ENCODE measurements at regions not wholly inside any gene's neighbourhood (a gene's known extent, or its start where the extent isn't known, plus 50 kb on each side); places are given as distances from the start of the nearest gene placed in this dataset.

DNA sequence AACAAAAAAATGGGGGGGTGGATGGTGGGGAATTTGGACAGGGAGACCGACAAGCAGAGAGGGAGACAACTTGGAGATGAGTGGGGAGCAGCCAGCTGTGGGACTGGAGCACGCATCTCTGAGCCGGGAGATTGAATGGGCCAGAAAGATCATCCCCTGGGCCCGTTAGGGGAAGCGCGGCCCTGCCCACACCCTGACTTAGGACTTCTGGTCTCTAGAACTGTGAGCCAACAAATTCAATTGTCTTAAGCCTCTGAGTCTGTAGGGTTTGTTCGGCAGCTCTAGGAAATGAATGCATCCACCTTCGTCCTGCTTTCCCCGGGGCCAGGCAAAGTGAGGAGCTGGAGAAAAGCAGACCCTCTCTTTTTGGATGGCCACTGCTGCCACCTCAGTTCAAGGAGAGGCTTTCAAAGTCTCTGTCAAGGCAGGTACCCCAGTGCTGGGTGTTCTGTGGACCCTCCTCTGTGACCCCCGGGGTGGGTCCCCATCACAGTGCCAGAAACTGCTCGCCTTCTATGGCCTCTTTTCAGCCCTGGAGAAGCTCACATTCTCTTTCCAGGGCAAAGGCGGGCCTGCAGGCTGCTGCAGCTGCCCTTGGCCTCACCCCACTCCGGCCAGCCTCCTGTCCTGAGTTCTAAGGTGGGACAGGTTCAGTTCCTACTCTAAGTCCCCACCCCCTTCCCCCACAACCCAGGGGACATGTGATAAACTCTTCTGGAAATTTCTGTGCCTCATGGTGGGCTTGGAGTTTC lies 423.2 kb downstream of the RPS24 start:
- no peak overlapping the region for H3K4me3 ChIP-seq (ENCODE audit: low read depth, low read length)
- TF ChIP-seq, protein P1, sequence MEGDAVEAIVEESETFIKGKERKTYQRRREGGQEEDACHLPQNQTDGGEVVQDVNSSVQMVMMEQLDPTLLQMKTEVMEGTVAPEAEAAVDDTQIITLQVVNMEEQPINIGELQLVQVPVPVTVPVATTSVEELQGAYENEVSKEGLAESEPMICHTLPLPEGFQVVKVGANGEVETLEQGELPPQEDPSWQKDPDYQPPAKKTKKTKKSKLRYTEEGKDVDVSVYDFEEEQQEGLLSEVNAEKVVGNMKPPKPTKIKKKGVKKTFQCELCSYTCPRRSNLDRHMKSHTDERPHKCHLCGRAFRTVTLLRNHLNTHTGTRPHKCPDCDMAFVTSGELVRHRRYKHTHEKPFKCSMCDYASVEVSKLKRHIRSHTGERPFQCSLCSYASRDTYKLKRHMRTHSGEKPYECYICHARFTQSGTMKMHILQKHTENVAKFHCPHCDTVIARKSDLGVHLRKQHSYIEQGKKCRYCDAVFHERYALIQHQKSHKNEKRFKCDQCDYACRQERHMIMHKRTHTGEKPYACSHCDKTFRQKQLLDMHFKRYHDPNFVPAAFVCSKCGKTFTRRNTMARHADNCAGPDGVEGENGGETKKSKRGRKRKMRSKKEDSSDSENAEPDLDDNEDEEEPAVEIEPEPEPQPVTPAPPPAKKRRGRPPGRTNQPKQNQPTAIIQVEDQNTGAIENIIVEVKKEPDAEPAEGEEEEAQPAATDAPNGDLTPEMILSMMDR (IDR thresholded peaks at IDR 0.05; ENCODE audit: low read depth, low read length): no peak

DNA sequence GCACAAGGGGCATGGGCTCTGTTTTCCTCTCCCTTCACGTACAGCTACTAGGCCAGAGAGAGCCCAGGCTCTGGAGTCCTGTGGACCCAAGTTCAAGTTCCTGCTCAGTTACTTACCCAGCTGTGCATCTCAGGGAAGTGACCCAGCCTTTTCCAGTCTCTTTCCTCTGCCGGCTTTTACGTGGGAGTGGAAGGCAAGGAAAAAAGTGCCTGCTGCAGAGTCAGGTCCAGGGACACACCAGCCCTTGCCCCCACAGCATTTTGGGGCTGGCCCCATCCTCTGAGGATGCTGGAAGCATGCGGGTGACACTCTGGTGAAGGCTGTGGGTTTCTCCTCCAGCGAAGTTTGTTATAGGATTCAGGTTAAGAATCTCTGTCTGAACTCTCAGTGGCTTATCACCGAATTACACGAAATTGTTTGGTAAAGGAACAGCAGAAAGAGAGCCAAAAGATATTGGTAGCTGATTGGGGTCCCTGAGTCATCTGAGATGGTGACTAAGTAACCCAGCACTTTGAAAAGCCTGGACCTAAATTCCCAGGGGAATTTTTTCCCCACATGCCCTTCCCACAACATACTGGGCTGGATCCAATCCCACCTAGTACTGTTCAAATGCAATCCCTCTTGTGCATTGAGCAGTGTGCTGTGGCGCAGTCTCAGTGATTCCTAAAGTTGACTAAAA lies 424.3 kb downstream of the RPS24 start:
- TF ChIP-seq, protein P1 (IDR thresholded peaks at IDR 0.05; ENCODE audit: low read depth, low read length): no peak
- H3K4me3 ChIP-seq (ENCODE audit: low read depth, low read length): no peak overlapping the region

DNA sequence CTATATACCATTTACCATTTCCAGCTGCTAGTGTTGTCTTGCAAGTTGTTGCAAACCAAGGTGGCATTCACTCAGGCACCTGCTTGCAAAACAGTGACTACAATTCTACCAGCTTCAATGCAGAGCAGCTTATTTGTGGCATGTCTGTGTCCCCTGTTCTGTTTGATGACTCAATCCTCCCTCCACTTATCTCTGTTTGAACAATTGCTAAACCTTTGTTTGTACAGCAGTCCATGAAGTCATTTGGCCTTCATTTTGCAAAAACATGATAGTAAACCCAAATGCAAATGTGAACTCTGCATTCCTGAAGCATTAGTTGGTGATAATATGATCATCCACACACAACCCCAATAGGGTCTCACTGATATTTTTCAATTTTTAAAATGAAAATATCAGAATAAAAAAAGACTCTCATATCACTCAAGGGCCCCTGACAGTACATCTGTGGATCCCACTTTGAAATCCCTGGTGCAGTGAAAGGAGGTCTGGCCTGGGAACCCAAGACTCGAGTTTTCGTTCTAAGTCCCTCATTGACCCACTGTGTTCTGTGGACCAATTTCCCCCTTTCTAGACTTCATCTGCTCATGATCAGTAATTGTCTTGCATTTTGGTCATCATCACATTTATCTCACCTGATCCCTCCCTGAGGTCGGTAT lies 425.4 kb downstream of the RPS24 start:
- no peak overlapping the region for H3K4me3 ChIP-seq (ENCODE audit: low read depth, low read length)
- TF ChIP-seq, protein P1 (IDR thresholded peaks at IDR 0.05; ENCODE audit: low read depth, low read length): no peak

DNA sequence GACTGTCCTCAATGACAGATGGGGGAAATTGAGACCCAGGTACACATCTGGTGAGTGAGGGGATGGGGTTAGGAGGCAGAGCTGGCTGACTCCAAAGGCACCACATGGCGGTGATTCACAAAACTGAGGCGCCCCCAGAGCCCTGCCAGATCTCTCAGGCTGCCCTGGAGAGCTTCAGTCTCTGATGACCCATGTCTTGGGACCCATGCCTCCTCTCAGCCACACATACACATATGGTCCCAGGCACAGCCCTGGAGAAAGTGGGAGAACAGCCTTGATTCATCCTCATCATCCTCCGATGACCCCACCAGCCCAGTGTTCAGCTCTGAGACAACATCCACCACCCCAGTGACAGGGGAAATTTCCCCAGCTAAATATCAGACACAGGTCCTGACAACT lies 426.0 kb downstream of the RPS24 start:
- TF ChIP-seq, protein P1 (IDR thresholded peaks at IDR 0.05; ENCODE audit: low read depth, low read length): no peak
- H3K4me3 ChIP-seq (ENCODE audit: low read depth, low read length): no peak overlapping the region

DNA sequence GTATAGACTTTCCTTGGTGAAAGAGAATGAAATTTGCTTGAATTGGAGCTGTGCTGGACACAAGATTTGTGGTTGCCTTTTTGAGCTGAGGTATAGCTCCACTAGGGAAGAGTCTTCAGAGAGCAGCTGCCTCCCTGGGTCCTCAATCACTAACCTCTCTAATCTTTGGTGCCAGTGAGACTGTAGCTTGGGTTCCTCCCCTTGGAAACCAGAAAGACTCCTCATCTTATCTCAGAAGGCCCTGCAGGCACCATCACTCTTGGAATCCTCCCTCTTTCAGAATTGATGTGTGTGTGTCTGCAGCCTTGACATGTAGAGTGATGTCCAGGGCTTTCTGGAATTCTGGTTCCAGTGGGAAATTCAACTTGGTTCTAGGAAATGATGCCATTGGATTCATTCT lies 426.5 kb downstream of the RPS24 start:
- H3K4me3 ChIP-seq (ENCODE audit: low read depth, low read length): no peak overlapping the region
- TF ChIP-seq, protein P1 (IDR thresholded peaks at IDR 0.05; ENCODE audit: low read depth, low read length): no peak

DNA sequence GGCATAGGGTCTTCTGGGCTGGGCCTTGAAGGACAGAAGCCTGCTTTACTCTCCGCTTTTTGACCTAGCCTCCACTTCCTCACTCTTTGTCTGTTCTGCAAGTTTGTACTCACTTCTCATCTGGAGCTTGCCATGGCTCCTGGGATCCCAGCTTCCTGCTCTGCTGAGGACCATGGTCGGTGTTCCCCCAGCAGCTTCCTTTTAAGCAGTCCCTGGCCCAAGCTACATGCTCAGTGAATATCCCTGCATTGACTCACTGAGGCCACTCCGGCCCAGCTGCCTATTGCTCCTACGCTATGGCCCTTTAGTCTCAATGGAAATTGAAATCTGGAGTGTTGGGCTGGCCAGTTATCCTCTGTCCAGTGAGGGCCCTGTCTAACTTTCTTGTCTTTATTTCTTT lies 427.7 kb downstream of the RPS24 start:
- H3K4me3 ChIP-seq (ENCODE audit: low read depth, low read length): no peak overlapping the region
- TF ChIP-seq, protein P1 (IDR thresholded peaks at IDR 0.05; ENCODE audit: low read depth, low read length): no peak

DNA sequence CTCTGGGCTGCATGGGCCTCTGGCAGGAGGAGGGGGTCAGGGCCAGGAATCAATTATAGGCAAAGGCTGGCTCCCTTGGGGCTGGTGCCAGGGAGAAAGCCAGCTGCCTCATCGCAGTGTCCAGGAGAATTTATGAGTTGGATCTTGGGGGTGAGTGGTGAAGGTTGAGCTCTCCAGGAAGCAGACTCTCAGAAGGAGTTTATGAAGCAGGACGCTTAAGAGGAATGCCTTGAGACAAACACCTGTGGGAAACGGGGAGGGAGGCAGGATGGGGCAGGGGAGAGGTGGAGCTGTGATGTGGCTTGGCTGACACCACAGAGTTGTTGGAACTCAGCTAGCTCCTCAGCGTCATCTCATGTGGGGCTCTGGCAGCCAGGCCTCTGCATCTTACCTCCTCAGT lies 428.5 kb downstream of the RPS24 start:
- TF ChIP-seq, protein P1 (IDR thresholded peaks at IDR 0.05; ENCODE audit: low read depth, low read length): no peak
- H3K4me3 ChIP-seq (ENCODE audit: low read depth, low read length): no peak overlapping the region
